ENCODE measurements at regions not wholly inside any gene's neighbourhood (a gene's known extent, or its start where the extent isn't known, plus 50 kb on each side); places are given as distances from the start of the nearest gene placed in this dataset.

DNA sequence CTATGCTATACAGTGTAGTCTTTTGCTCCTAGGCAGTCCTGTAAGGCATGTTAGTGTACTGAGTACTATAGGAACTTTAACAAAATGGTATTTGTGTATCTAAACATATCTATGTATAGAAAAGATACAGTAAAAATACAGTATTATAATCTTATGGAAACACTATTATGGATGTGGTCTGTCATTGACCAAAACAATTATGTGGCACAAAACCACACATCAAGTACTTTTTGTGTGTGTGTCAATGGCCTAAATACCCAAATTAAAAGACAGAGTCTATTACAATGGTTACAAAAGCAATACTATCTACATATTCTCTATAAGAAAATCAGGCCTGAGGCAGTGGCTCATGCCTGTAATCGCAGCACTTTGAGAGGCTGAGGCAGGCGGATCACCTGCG is 610.2 kb upstream of the NDST4 start:
- no peaks in the 10 kb centered on the region for H3K27me3 ChIP-seq (ENCODE audit: insufficient read depth)
- no peak overlapping the region; the same call in 1 of the 2 replicates for H2AFZ ChIP-seq
- no peaks in the 10 kb centered on the region for H3K4me1 ChIP-seq (ENCODE audit: insufficient read depth)
- Mint-ChIP-seq H3K9me3 (no peaks in the 10 kb centered on the region), H3K27ac (no peak overlapping the region), H3K27me3 (ENCODE audit: insufficient read depth, low read depth, poor library complexity) (no peaks in the 10 kb centered on the region), H3K4me1 (no peaks in the 10 kb centered on the region), H3K36me3 (ENCODE audit: low read depth) (no peaks in the 10 kb centered on the region), H3K4me3 (no peak overlapping the region)
- no peaks in the 10 kb centered on the region for H3K36me3 ChIP-seq (ENCODE audit: insufficient read depth)
- no peak for ATAC-seq
- no peak for DNase-seq (ENCODE audit: low spot score)
- H3K27ac ChIP-seq (ENCODE audit: low read depth): no peak overlapping the region
- H4K20me1 ChIP-seq (replicated peaks; ENCODE audit: insufficient read depth): no peaks in the 10 kb centered on the region
- H3K9me2 ChIP-seq (ENCODE audit: insufficient read depth): no peaks in the 10 kb centered on the region
- H3F3A ChIP-seq (replicated peaks; ENCODE audit: low read depth): no peaks in the 10 kb centered on the region
- H3K4me2 ChIP-seq: no peak overlapping the region
- no peak overlapping the region for H3K4me3 ChIP-seq
- TF ChIP-seq, protein P1, sequence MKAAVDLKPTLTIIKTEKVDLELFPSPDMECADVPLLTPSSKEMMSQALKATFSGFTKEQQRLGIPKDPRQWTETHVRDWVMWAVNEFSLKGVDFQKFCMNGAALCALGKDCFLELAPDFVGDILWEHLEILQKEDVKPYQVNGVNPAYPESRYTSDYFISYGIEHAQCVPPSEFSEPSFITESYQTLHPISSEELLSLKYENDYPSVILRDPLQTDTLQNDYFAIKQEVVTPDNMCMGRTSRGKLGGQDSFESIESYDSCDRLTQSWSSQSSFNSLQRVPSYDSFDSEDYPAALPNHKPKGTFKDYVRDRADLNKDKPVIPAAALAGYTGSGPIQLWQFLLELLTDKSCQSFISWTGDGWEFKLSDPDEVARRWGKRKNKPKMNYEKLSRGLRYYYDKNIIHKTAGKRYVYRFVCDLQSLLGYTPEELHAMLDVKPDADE (IDR thresholded peaks at IDR 0.05): no peak
- TF ChIP-seq EZH2phosphoT487 (IDR thresholded peaks at IDR 0.05; ENCODE audit: unreplicated experiment) (no peak), CREB1 (CRISPR knock-in tag; IDR thresholded peaks at IDR 0.05; ENCODE audit: low read depth) (no peak), ZNF114 (CRISPR knock-in tag; IDR thresholded peaks at IDR 0.05) (no peak), ZNF331 (CRISPR knock-in tag; IDR thresholded peaks at IDR 0.05; ENCODE audit: low read depth) (no peak), NANOG (IDR thresholded peaks at IDR 0.05; ENCODE audit: borderline replicate concordance) (no peak)
- TF ChIP-seq, protein P2, sequence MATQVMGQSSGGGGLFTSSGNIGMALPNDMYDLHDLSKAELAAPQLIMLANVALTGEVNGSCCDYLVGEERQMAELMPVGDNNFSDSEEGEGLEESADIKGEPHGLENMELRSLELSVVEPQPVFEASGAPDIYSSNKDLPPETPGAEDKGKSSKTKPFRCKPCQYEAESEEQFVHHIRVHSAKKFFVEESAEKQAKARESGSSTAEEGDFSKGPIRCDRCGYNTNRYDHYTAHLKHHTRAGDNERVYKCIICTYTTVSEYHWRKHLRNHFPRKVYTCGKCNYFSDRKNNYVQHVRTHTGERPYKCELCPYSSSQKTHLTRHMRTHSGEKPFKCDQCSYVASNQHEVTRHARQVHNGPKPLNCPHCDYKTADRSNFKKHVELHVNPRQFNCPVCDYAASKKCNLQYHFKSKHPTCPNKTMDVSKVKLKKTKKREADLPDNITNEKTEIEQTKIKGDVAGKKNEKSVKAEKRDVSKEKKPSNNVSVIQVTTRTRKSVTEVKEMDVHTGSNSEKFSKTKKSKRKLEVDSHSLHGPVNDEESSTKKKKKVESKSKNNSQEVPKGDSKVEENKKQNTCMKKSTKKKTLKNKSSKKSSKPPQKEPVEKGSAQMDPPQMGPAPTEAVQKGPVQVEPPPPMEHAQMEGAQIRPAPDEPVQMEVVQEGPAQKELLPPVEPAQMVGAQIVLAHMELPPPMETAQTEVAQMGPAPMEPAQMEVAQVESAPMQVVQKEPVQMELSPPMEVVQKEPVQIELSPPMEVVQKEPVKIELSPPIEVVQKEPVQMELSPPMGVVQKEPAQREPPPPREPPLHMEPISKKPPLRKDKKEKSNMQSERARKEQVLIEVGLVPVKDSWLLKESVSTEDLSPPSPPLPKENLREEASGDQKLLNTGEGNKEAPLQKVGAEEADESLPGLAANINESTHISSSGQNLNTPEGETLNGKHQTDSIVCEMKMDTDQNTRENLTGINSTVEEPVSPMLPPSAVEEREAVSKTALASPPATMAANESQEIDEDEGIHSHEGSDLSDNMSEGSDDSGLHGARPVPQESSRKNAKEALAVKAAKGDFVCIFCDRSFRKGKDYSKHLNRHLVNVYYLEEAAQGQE (IDR thresholded peaks at IDR 0.05; ENCODE audit: unreplicated experiment): no peak
- TF ChIP-seq, protein P3, sequence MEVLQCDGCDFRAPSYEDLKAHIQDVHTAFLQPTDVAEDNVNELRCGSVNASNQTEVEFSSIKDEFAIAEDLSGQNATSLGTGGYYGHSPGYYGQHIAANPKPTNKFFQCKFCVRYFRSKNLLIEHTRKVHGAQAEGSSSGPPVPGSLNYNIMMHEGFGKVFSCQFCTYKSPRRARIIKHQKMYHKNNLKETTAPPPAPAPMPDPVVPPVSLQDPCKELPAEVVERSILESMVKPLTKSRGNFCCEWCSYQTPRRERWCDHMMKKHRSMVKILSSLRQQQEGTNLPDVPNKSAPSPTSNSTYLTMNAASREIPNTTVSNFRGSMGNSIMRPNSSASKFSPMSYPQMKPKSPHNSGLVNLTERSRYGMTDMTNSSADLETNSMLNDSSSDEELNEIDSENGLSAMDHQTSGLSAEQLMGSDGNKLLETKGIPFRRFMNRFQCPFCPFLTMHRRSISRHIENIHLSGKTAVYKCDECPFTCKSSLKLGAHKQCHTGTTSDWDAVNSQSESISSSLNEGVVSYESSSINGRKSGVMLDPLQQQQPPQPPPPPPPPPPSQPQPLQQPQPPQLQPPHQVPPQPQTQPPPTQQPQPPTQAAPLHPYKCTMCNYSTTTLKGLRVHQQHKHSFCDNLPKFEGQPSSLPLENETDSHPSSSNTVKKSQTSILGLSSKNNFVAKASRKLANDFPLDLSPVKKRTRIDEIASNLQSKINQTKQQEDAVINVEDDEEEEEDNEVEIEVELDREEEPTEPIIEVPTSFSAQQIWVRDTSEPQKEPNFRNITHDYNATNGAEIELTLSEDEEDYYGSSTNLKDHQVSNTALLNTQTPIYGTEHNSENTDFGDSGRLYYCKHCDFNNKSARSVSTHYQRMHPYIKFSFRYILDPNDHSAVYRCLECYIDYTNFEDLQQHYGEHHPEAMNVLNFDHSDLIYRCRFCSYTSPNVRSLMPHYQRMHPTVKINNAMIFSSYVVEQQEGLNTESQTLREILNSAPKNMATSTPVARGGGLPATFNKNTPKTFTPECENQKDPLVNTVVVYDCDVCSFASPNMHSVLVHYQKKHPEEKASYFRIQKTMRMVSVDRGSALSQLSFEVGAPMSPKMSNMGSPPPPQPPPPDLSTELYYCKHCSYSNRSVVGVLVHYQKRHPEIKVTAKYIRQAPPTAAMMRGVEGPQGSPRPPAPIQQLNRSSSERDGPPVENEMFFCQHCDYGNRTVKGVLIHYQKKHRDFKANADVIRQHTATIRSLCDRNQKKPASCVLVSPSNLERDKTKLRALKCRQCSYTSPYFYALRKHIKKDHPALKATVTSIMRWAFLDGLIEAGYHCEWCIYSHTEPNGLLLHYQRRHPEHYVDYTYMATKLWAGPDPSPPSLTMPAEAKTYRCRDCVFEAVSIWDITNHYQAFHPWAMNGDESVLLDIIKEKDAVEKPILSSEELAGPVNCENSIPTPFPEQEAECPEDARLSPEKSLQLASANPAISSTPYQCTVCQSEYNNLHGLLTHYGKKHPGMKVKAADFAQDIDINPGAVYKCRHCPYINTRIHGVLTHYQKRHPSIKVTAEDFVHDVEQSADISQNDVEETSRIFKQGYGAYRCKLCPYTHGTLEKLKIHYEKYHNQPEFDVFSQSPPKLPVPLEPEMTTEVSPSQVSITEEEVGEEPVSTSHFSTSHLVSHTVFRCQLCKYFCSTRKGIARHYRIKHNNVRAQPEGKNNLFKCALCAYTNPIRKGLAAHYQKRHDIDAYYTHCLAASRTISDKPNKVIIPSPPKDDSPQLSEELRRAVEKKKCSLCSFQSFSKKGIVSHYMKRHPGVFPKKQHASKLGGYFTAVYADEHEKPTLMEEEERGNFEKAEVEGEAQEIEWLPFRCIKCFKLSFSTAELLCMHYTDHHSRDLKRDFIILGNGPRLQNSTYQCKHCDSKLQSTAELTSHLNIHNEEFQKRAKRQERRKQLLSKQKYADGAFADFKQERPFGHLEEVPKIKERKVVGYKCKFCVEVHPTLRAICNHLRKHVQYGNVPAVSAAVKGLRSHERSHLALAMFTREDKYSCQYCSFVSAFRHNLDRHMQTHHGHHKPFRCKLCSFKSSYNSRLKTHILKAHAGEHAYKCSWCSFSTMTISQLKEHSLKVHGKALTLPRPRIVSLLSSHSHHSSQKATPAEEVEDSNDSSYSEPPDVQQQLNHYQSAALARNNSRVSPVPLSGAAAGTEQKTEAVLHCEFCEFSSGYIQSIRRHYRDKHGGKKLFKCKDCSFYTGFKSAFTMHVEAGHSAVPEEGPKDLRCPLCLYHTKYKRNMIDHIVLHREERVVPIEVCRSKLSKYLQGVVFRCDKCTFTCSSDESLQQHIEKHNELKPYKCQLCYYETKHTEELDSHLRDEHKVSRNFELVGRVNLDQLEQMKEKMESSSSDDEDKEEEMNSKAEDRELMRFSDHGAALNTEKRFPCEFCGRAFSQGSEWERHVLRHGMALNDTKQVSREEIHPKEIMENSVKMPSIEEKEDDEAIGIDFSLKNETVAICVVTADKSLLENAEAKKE (CRISPR knock-in tag; IDR thresholded peaks at IDR 0.05): no peak
- H3K79me2 ChIP-seq (replicated peaks; ENCODE audit: insufficient read depth): no peaks in the 10 kb centered on the region

Data from GM23338 (cell line).